ENCODE measurements at regions not wholly inside any gene's neighbourhood (a gene's known extent, or its start where the extent isn't known, plus 50 kb on each side); places are given as distances from the start of the nearest gene placed in this dataset.

DNA sequence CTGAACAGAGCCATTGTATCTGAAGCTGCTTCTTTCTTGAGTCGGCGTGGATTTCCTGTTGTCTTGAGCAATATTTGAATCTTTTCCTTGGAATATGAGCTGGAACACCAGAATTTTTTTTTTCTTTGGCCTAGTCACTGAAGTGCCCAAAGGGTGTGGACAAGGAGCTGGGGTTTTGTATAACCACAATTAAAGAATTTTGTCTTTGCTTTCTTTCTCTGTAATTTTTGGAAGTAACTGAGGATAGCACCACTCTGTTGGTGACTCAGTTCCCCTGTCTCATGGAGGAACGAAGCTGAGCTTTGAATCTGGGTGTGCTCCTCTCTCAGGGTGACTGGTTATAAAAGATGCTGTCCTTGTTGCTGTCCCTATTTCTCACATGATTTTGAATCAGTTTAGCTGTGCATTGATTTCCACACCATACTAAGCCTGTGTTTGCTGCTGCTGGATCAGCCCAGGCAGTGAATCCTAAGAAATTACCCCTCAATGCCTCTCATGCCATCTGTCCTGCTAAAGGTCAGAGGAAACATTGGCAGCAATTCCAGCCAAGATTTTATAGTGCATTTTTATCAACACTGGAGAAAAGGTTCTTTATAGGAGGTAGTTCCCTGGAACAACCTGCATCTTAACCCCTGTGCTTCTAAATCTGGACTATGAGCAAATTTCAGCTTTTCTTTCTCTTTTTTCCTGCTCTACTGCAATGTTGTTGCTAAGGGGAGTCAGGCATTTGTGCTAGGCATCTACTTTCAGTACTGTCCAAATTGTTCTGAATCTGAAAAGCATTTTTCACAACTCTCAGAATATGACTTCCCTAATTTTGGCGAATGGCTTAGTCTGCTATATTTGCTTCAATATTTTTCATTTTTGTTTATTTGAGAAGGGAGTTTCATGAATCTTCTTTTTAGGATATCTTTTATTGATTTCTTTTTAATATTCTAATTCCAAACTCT lies 540.8 kb downstream of the SOX6 start:
- H3K36me3 ChIP-seq (ENCODE audit: control insufficient read depth, insufficient read depth, low read length) = no peaks in the 10 kb centered on the region
- intact Hi-C loops (cut with micrococcal nuclease) = loop anchor here (10.0 kb wide), 1 partner anchor 161 kb away; no protein-coding TSS in a partner anchor

More for the DNA sequence above, 540.8 kb downstream of the SOX6 start:
- Histone ChIP-seq H3K27me3 (ENCODE audit: control insufficient read depth in 2 of 2, insufficient read depth in 2 of 2, low read length in 2 of 2) (no peaks in the 10 kb centered on the region; a peak in 1 of 5 replicates), H3K4me2 (ENCODE audit: insufficient read depth, low read length) (no peak overlapping the region), H3K9ac (ENCODE audit: insufficient read depth in 1 of 2, low read depth in 2 of 2, low read length in 2 of 2) (no peak overlapping the region), H3K4me1 (replicated peaks in 1 of 2; ENCODE audit: control insufficient read depth in 2 of 2, insufficient read depth in 2 of 2, low read length in 2 of 2) (no peaks in the 10 kb centered on the region), H4K20me1 (replicated peaks; ENCODE audit: control insufficient read depth, insufficient read depth, low read length) (no peaks in the 10 kb centered on the region), H2AFZ (ENCODE audit: low read depth, low read length) (no peak overlapping the region), H3K79me2 (ENCODE audit: control insufficient read depth, insufficient read depth, low read length) (no peaks in the 10 kb centered on the region), H3K27ac (ENCODE audit: extremely low read depth, low read depth, low read length) (no peak overlapping the region), H3K9me3 (replicated peaks; ENCODE audit: control insufficient read depth, insufficient read depth, low read depth, low read length) (no peaks in the 10 kb centered on the region), H3K4me3 (no peak overlapping the region), H3K9me1 (ENCODE audit: control insufficient read depth, insufficient read depth, low read length) (no peaks in the 10 kb centered on the region)
- no peak for FAIRE-seq
- in situ Hi-C loops (cut with MboI) = no loop called here
- TF ChIP-seq ZNF253 (CRISPR knock-in tag; conservative IDR thresholded peaks at IDR 0.05) = no peak
- TF ChIP-seq SMC3 (conservative IDR thresholded peaks at IDR 0.05; ENCODE audit: insufficient read depth, low read depth, low read length) = no peak
- no peak for TF ChIP-seq SNIP1 (IDR thresholded peaks at IDR 0.05; ENCODE audit: low read depth)
- TF ChIP-seq SMAD3 (CRISPR knock-in tag; conservative IDR thresholded peaks at IDR 0.05) = no peak
- no peak for TF ChIP-seq FOXJ2 (tag; IDR thresholded peaks at IDR 0.05)
- TF ChIP-seq, protein P1, sequence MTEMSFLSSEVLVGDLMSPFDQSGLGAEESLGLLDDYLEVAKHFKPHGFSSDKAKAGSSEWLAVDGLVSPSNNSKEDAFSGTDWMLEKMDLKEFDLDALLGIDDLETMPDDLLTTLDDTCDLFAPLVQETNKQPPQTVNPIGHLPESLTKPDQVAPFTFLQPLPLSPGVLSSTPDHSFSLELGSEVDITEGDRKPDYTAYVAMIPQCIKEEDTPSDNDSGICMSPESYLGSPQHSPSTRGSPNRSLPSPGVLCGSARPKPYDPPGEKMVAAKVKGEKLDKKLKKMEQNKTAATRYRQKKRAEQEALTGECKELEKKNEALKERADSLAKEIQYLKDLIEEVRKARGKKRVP (CRISPR knock-in tag; IDR thresholded peaks at IDR 0.05) = no peak
- no peak for TF ChIP-seq RBM17 (IDR thresholded peaks at IDR 0.05; ENCODE audit: borderline replicate concordance, low read depth, low read length)
- TF ChIP-seq, protein P2, sequence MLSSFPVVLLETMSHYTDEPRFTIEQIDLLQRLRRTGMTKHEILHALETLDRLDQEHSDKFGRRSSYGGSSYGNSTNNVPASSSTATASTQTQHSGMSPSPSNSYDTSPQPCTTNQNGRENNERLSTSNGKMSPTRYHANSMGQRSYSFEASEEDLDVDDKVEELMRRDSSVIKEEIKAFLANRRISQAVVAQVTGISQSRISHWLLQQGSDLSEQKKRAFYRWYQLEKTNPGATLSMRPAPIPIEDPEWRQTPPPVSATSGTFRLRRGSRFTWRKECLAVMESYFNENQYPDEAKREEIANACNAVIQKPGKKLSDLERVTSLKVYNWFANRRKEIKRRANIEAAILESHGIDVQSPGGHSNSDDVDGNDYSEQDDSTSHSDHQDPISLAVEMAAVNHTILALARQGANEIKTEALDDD (IDR thresholded peaks at IDR 0.05) = no peak
- TF ChIP-seq ZBTB1 (CRISPR knock-in tag; IDR thresholded peaks at IDR 0.05; ENCODE audit: borderline replicate concordance, low read depth) = no peak
- TF ChIP-seq, protein P3, sequence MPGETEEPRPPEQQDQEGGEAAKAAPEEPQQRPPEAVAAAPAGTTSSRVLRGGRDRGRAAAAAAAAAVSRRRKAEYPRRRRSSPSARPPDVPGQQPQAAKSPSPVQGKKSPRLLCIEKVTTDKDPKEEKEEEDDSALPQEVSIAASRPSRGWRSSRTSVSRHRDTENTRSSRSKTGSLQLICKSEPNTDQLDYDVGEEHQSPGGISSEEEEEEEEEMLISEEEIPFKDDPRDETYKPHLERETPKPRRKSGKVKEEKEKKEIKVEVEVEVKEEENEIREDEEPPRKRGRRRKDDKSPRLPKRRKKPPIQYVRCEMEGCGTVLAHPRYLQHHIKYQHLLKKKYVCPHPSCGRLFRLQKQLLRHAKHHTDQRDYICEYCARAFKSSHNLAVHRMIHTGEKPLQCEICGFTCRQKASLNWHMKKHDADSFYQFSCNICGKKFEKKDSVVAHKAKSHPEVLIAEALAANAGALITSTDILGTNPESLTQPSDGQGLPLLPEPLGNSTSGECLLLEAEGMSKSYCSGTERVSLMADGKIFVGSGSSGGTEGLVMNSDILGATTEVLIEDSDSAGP (CRISPR knock-in tag; IDR thresholded peaks at IDR 0.05) = no peak
- TF ChIP-seq ARID1B (IDR thresholded peaks at IDR 0.05) = no peak
- TF ChIP-seq, protein P4, sequence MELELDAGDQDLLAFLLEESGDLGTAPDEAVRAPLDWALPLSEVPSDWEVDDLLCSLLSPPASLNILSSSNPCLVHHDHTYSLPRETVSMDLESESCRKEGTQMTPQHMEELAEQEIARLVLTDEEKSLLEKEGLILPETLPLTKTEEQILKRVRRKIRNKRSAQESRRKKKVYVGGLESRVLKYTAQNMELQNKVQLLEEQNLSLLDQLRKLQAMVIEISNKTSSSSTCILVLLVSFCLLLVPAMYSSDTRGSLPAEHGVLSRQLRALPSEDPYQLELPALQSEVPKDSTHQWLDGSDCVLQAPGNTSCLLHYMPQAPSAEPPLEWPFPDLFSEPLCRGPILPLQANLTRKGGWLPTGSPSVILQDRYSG (tag; conservative IDR thresholded peaks at IDR 0.05; ENCODE audit: low read depth) = no peak
- TF ChIP-seq KLF13 (tag; IDR thresholded peaks at IDR 0.05; ENCODE audit: borderline replicate concordance, low read depth) = no peak
- no peak for TF ChIP-seq TARDBP (IDR thresholded peaks at IDR 0.05)
- no peak for DNase-seq (ENCODE audit: extremely low read depth in 1 of 4, low spot score in 3 of 4)
- WGBS (ENCODE audit: insufficient coverage, low coverage, missing lambda C conversion rate) = 0% methylated on average over 4 of the region's 4 CpGs
- no TSS peak for BruUV-seq (replicated peaks)
- ChIA-PET POLR2A (no interaction called here), CTCF (ENCODE audit: low intra/inter-chr PET ratio) (no interaction called here)
- no peak for ATAC-seq
